HG03039 (cell line): ENCODE measurements at regions not wholly inside any gene's neighbourhood (a gene's known extent, or its start where the extent isn't known, plus 50 kb on each side); places are given as distances from the start of the nearest gene placed in this dataset.

Experiments
- ATAC-seq: cut with Tn5 transposase; IDR thresholded peaks from one replicate; pipeline ENCODE4 v1.9.1; 2021; ENCODE audit warnings: mild to moderate bottlenecking, moderate library complexity; ENCODE audit not compliant: unreplicated experiment

- no peak for ATAC-seq
Observed at GRCh38 chr17:79142375-79142774, 67.8 kb downstream of the ENGASE start.

GRCh38 chr17:79141578-79142355, 67.1 kb downstream of the ENGASE start:
- no peak for ATAC-seq

GRCh38 chr17:79138826-79139225, 64.2 kb downstream of the ENGASE start:
- ATAC-seq, result no peak

- ATAC-seq, result no peak
Observed at GRCh38 chr17:79137789-79138165, 63.2 kb downstream of the ENGASE start.

DNA sequence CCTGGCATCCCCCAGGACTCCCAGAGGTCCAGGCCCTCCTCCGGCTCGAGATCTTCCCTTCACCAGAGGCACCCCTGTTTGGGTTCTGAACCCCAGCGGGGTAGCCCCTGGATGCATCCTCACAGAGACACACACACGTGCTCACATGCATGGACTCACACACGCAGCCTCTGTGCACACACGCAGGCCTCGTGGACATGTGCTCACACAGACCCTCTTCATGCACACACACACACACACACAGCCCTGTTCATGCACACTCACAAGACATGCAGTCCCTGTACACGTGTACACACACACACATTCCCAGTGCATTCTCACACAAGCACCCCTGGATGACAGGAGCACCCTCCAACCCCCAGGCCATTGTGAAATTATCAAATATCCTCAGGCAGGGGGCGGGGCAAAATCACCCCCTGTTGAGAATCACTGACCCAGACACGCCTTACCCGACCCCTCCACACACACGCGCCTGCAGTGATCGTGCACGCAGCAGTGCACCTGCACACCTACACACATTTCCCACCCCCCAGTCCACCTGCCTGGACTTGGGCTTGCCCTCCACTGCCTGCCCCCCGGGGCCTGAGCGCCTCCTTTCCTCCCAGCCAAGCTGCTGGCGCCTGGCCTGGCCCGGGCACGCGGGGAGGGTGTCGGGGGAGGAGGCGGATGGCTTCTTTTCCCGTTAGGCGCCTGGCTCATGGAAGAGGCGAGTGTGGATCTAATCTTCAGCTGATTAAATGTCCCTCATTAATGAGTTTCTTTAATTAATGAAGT, 62.6 kb downstream of the ENGASE start:
- no peak for ATAC-seq

DNA sequence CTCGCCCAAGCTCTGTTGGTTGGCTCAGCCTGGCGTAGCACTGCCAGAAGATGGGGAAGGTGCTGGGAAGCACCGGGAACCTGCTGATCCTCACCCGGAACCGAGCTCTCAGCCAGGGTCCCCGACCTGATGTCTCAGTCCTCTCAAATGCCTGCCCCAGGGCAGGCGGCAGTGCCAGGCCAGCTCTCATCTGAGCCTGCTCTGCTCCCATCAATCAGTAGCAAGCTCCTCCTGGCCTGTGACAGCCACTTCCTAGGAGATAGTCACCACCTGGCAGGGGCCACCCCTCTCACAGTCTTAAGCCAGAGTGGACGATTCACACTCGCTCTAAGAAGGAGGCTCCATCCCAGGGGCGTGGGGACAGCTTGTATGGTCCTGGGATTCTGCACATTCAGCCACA, 62.0 kb downstream of the ENGASE start:
- ATAC-seq, result no peak
